ENCODE measurements at regions not wholly inside any gene's neighbourhood (a gene's known extent, or its start where the extent isn't known, plus 50 kb on each side); places are given as distances from the start of the nearest gene placed in this dataset.

DNA sequence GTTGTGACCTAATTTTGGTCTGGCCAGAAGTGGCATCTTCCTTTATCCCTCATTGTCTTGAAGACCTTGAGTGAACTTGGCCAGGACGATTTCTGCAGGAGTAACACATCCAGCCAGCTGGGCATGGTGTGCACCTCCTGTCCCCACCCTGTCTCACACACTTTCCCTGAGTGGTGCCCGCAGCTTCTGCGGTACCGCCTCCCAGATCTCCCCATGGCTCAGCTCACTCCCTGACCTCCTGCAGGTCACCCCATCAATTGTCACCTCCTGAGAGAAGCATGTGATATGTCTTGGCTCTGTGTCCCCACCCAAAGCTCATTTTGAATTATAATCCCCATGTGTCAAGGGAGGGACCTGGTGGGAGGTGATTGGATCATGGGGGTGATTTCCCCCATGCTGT is 50.2 kb upstream of the TP53I11 start (continued):
- TF ChIP-seq, protein P1, sequence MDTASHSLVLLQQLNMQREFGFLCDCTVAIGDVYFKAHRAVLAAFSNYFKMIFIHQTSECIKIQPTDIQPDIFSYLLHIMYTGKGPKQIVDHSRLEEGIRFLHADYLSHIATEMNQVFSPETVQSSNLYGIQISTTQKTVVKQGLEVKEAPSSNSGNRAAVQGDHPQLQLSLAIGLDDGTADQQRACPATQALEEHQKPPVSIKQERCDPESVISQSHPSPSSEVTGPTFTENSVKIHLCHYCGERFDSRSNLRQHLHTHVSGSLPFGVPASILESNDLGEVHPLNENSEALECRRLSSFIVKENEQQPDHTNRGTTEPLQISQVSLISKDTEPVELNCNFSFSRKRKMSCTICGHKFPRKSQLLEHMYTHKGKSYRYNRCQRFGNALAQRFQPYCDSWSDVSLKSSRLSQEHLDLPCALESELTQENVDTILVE (CRISPR knock-in tag; IDR thresholded peaks at IDR 0.05), result no peak
- TF ChIP-seq, protein P2, sequence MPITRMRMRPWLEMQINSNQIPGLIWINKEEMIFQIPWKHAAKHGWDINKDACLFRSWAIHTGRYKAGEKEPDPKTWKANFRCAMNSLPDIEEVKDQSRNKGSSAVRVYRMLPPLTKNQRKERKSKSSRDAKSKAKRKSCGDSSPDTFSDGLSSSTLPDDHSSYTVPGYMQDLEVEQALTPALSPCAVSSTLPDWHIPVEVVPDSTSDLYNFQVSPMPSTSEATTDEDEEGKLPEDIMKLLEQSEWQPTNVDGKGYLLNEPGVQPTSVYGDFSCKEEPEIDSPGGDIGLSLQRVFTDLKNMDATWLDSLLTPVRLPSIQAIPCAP (CRISPR knock-in tag; IDR thresholded peaks at IDR 0.05; ENCODE audit: low read depth), result no peak
- TF ChIP-seq SALL1 (CRISPR knock-in tag; IDR thresholded peaks at IDR 0.05), result no peak

DNA sequence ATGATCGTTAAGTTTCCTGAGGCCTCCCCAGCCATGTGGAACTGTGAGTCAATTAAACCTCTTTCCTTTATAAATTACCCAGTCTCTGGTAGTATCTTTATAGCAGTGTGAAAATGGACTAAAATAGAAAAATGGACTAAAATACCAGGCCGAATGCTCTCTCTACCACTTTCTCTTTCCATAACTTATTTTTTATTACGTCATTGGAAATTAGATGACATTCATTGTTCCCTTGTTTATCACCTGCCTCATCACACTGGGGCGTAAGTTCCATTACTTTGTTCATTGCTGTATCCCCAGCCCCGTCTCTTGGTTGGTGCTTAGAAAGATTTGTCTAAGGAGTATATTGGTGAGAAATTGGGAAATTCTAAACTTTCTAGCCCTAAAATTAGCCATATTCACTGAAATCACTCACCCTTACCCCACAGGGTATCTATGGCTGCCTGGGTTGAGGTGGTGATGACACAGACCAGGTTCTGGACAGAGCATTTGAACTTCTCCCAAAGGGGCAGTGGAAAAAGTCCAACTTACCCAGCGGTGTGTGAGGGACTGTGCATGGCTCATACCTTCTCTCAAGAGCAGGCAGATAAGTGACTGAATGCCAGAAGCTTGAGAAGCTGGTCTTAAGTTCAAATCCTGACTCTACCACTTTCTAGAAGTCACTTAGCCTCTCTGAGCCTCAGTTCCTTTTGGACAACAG is 50.9 kb upstream of the TP53I11 start:
- POLR2A ChIA-PET, result no interaction called here
- WGBS (ENCODE audit: low lambda C conversion rate), result 22% methylated on average over 6 of the region's 6 CpGs
- DNase-seq (ENCODE audit: low spot score), result no peak

More for the DNA sequence above, 50.9 kb upstream of the TP53I11 start:
- Histone ChIP-seq H3K27me3 (ENCODE audit: control insufficient read depth in 1 of 2, insufficient read depth in 2 of 2, low read length in 2 of 2) (no peaks in the 10 kb centered on the region; a peak in 1 of 5 replicates), H3K79me2 (ENCODE audit: insufficient read depth, low read length) (no peaks in the 10 kb centered on the region), H2AFZ (ENCODE audit: low read length) (no peak overlapping the region), H3K4me1 (ENCODE audit: insufficient read depth, low read length) (no peaks in the 10 kb centered on the region), H4K20me1 (ENCODE audit: insufficient read depth, low read length) (no peaks in the 10 kb centered on the region), H3K27ac (ENCODE audit: extremely low read length, insufficient read depth, low read length) (no peak overlapping the region), H3K9me3 (ENCODE audit: low read length) (no peaks in the 10 kb centered on the region), H3K4me2 (ENCODE audit: low read depth, low read length) (no peak overlapping the region), H3K4me3 (replicated peaks in 1 of 3; ENCODE audit: insufficient read depth in 1 of 3, low read depth in 2 of 3, low read length in 3 of 3) (no peak overlapping the region), H3K36me3 (replicated peaks in 1 of 2; ENCODE audit: control insufficient read depth in 1 of 2, insufficient read depth in 2 of 2, low read length in 2 of 2) (no peaks in the 10 kb centered on the region), H3K9ac (ENCODE audit: insufficient read depth, low read depth, low read length) (no peak overlapping the region)
- in situ Hi-C loops (cut with HindIII; ENCODE audit: extremely low pct_ligation_motif_present, low pct_unique_long_range_greater_than_20kb), result no loop called here
- no TSS peak for BruUV-seq (replicated peaks)
- CTCF ChIA-PET (ENCODE audit: low intra/inter-chr PET ratio, low total read pairs), result no interaction called here
- ATAC-seq (no peak), FAIRE-seq (no peak)
- TF ChIP-seq ATF7 (IDR thresholded peaks at IDR 0.05) (peak; percentile 92), ATF7 (CRISPR knock-in tag; IDR thresholded peaks at IDR 0.05) (no peak), ZNF225 (CRISPR knock-in tag; IDR thresholded peaks at IDR 0.05) (no peak), CREB1 (IDR thresholded peaks at IDR 0.05) (peak; percentile 72), CREB1 (CRISPR knock-in tag; IDR thresholded peaks at IDR 0.05) (no peak)
- intact Hi-C loops (cut with micrococcal nuclease; ENCODE audit: unreplicated experiment), result no loop called here
